NT2/D1 (cell line): ENCODE measurements at regions not wholly inside any gene's neighbourhood (a gene's known extent, or its start where the extent isn't known, plus 50 kb on each side); places are given as distances from the start of the nearest gene placed in this dataset.

ENCODE experiments used
- DNase-seq: peaks from one replicate; pipeline ENCODE4 v3.0.0-alpha.2; 2011; ENCODE audit warnings: low read depth, low spot score
- H3K27me3 ChIP-seq: 2 replicates; pipeline ENCODE4 v1.6.0; 2011; ENCODE audit warnings: mild to moderate bottlenecking; ENCODE audit not compliant: insufficient read length, insufficient read depth
- H3K36me3 ChIP-seq: 2 replicates; pipeline ENCODE4 v1.6.1; 2011; ENCODE audit warnings: mild to moderate bottlenecking, low read length, mixed read lengths; ENCODE audit not compliant: insufficient read depth, insufficient read length
- H3K4me1 ChIP-seq: 2 replicates; pipeline ENCODE4 v1.5.1; 2011; ENCODE audit not compliant: insufficient read depth, insufficient read length
- H3K4me3 ChIP-seq: 2 replicates; pipeline ENCODE4 v1.5.1; 2011; ENCODE audit warnings: low read depth; ENCODE audit not compliant: insufficient read length
- H3K9ac ChIP-seq: 2 replicates; pipeline ENCODE4 v1.6.0; 2011; ENCODE audit warnings: low read depth; ENCODE audit not compliant: insufficient read length
- H3K9me3 ChIP-seq: 2 replicates; pipeline ENCODE4 v1.5.1; 2011; ENCODE audit warnings: mild to moderate bottlenecking, low read length; ENCODE audit not compliant: insufficient read depth
- SUZ12 ChIP-seq: IDR thresholded peaks from 2 replicates; pipeline ENCODE4 v1.6.1; 2011; ENCODE audit not compliant: insufficient read length, insufficient read depth; ENCODE audit errors: extremely low read depth
- YY1 ChIP-seq: IDR thresholded peaks from 2 replicates; pipeline ENCODE4 v1.6.1; 2011; ENCODE audit not compliant: insufficient read length, insufficient read depth
- ZNF274 ChIP-seq: IDR thresholded peaks from 2 replicates; pipeline ENCODE4 v1.6.1; 2011; ENCODE audit warnings: mild to moderate bottlenecking, low read depth, low read length

DNA sequence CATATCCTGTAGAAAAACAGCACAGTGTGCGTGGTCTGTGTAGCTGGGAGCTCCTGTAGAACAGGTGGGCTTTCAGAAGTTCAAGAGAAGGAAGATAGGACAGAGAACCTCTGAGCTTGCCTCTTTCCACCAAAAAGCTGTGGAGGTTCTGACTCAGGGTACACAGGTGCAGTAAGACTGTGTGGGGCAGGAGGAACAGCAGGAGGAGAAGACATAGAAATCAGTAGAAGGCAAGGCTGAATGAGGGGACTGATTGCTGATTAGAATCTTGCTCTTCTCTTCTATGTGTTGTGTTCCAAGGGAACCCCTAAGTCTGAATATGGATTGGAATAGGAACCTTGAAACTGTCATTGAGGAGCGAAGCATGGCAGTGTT lies 122.7 kb downstream of the AKAP11 start:
- Histone ChIP-seq H3K4me1 (peaks cover 4% of the 10 kb centered on the region), H3K4me3 (no peak overlapping the region), H3K9me3 (no peaks in the 10 kb centered on the region), H3K9ac (no peak overlapping the region), H3K36me3 (no peaks in the 10 kb centered on the region), H3K27me3 (no peaks in the 10 kb centered on the region)
- TF ChIP-seq YY1 (no peak), SUZ12 (no peak), ZNF274 (no peak)
- DNase-seq, result no peak

DNA sequence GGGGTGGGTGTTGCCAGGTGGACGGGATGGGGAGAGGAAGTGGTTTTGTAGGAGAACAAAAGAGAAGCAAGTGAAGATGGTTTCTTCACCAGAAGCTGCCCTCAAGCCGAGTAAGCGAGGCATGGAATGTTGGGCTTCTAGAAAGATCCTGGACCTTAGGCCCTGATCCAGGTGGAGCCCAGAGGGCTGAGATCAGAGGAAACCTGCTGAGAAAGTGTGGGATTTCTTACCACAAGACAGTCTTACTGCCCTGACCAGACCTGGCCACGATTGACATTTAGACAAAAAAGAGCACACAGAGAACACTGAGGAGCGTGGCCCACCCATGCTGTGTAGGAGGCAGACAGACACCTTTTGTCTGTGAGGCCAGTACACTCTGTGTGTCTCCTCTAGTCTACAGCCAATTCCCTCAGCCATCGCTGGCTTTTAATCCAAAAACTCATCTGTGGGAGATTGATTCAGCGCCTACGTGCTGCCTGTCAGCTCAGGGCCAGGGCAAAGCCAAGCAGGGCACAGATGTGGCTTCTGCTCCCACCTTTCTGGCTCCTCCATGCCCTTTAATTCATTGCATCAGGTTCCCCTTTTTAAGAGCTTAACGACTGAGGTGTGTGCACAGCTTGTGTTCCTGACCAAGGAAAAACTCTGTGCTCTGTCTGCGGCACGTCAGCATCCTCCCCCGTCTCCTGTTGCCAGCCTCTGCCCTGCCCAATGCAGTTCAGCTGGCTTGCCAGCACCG lies 123.3 kb downstream of the AKAP11 start:
- Histone ChIP-seq H3K4me3 (no peak overlapping the region), H3K9ac (no peak overlapping the region), H3K9me3 (no peaks in the 10 kb centered on the region), H3K27me3 (no peaks in the 10 kb centered on the region), H3K36me3 (no peaks in the 10 kb centered on the region), H3K4me1 (peaks cover 4% of the 10 kb centered on the region)
- TF ChIP-seq SUZ12, result no peak
- TF ChIP-seq ZNF274, result no peak
- no peak for TF ChIP-seq YY1
- DNase-seq, result no peak

DNA sequence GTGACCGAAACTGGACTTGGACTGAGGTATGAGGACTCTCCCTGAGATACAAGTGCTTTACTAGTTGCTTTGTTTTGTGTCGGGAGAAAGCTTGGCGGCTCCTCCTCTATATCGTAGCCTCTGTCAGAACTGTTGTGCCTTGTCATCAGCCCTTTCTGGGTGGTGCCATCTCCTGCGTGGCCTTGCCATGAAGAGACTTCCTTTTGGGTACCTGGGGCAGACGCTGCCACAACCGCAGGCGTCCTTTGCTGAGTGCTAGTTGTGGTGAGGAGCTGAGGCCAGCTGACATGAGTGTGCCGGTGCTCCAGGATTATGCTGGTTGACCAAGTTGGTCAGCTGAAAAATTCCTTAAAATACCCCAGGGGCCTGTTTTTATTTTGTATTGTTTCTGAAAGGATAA lies 124.5 kb downstream of the AKAP11 start:
- TF ChIP-seq ZNF274, result no peak
- no peak for TF ChIP-seq SUZ12
- TF ChIP-seq YY1, result no peak
- DNase-seq, result no peak
- Histone ChIP-seq H3K4me1 (peaks cover 4% of the 10 kb centered on the region), H3K4me3 (no peak overlapping the region), H3K9me3 (no peaks in the 10 kb centered on the region), H3K9ac (no peak overlapping the region), H3K36me3 (no peaks in the 10 kb centered on the region), H3K27me3 (no peaks in the 10 kb centered on the region)

DNA sequence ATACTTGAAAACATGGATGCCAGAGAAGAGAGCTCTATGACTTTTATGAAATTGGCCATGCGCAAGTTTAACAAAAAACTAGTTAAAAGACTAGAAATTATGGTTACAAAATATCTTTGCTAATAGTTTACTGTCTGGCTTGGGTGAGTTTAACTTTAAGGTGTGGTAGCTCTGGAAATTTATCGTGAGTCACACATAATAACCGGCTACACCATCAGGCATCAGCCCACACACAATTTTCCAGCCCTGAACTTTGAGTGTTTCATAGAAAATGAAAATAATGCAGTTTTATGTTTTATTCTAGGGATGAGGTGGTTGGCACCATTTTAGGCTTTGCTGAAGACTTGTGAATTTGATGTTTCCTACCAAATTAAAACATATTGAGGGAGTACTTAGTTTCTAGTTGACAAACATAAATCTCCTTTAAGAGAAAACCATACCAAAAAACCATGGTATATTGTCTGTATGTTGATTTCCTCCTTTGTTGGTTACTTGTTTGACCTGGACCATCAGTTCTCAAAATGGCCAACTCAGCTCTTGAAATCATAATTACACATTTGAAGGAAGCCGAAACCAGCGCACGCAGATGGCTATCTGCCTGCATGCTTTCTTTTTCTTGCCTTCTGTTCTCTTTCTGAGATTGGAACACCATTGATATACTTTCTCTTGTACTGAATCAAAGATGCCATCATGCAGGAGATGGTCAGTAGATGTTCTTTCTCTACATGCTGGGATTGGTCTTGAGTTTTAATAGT lies 125.1 kb downstream of the AKAP11 start:
- H3K4me3 ChIP-seq, result no peak overlapping the region
- H3K36me3 ChIP-seq, result no peaks in the 10 kb centered on the region
- H3K9me3 ChIP-seq, result no peaks in the 10 kb centered on the region
- TF ChIP-seq YY1 (no peak), ZNF274 (no peak), SUZ12 (no peak)
- H3K4me1 ChIP-seq, result peaks cover 4% of the 10 kb centered on the region
- no peaks in the 10 kb centered on the region for H3K27me3 ChIP-seq
- DNase-seq, result no peak
- no peak overlapping the region for H3K9ac ChIP-seq

DNA sequence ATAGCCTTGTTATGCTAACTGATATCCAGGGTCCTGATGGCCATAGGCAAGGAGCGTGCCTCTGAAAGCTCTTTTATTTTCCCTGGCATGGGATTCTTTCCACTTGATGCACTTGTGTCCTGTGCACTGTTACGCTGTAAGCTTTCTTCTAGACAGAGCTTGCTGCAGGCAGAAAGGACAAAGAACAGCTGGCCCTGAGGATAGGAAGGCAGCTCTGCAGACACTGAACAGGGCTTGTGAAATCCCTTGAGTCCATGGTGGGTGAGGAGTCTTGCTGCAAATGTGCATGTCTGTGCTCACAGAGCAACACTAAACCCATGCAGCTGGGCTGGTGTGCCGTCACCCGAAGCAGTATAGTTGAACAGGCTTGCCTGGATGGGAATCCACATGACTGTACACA lies 126.6 kb downstream of the AKAP11 start:
- H3K9me3 ChIP-seq, result no peaks in the 10 kb centered on the region
- peak; percentile 11 for DNase-seq
- H3K4me1 ChIP-seq, result peaks cover 4% of the 10 kb centered on the region
- H3K9ac ChIP-seq, result no peak overlapping the region
- no peaks in the 10 kb centered on the region for H3K36me3 ChIP-seq
- no peak overlapping the region for H3K4me3 ChIP-seq
- no peaks in the 10 kb centered on the region for H3K27me3 ChIP-seq
- no peak for TF ChIP-seq ZNF274
- no peak for TF ChIP-seq YY1
- no peak for TF ChIP-seq SUZ12

DNA sequence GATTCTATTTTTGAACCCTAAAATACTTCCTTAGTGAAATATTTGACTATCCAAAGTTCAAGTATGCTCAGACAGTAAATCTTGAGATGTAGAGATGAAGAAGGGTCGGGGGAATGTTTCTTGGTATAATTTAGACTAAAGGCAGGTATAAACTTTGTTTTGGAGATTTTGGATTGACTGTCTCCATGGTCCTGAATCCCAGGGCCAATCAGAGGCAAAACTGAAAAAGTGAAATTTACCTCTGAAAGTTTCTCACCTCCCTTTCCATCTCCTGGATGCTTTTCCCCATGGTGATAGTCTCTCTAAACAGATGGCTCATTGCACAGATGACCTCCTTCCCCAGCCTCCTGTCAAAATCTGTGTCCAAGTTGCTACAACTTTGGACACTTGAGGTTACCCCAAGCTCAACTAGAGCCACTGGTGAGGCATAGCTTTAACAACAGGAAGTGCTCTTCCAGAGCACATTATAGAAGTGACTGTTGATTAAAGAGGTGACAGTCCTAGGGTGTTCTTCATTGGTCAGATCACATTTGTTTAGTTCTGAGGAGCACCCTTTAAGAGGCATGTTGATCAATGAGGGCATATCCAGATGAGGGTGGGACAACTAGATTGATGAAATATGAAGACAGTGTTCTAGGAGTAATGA lies 128.4 kb downstream of the AKAP11 start:
- Histone ChIP-seq H3K27me3 (no peaks in the 10 kb centered on the region), H3K9ac (no peak overlapping the region), H3K9me3 (no peaks in the 10 kb centered on the region), H3K36me3 (no peaks in the 10 kb centered on the region), H3K4me3 (no peak overlapping the region), H3K4me1 (peaks cover 4% of the 10 kb centered on the region)
- no peak for DNase-seq
- TF ChIP-seq ZNF274 (no peak), YY1 (no peak), SUZ12 (no peak)

DNA sequence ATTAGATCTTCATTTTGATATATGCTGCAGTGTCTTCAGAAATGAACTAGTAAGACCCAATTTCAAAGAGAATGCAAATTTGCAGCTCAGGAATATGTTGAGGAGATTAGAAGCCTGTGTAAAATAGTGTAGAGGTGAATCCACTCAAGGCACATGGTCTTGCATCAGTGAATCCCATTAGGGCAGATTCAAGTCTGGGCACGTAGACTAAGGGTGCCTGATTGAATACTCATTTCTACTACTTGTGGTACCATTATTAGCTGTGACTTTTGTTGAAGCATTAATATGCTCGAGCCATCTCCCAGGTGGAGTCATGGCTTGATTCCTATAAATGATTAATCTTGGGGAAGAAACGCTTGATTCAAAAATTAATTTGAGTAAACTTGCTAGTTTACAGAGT lies 129.4 kb downstream of the AKAP11 start:
- Histone ChIP-seq H3K4me3 (no peak overlapping the region), H3K9me3 (no peaks in the 10 kb centered on the region), H3K4me1 (peaks cover 4% of the 10 kb centered on the region), H3K27me3 (no peaks in the 10 kb centered on the region), H3K9ac (no peak overlapping the region), H3K36me3 (no peaks in the 10 kb centered on the region)
- no peak for DNase-seq
- no peak for TF ChIP-seq YY1
- no peak for TF ChIP-seq SUZ12
- no peak for TF ChIP-seq ZNF274
